B cell (primary cell): ENCODE measurements at regions not wholly inside any gene's neighbourhood (a gene's known extent, or its start where the extent isn't known, plus 50 kb on each side); places are given as distances from the start of the nearest gene placed in this dataset.

Source experiments
- ATAC-seq: fragments of 200-7000 bp; cut with Tn5 transposase; one replicate; pipeline ENCODE4 v1.10.0; 2021; ENCODE audit warnings: low read depth, mild to moderate bottlenecking, moderate number of reproducible peaks, moderate library complexity
- CTCF ChIA-PET: fragments of 350-600 bp; sonication (Branson Sonifier 250); formaldehyde crosslinking; loops from one replicate; lab custom pipeline; 2021; ENCODE audit warnings: antibody characterized with exemption, inconsistent platforms; lab: Charles Lee
- POLR2A ChIA-PET: fragments of 350-600 bp; sonication (Branson Sonifier 250); formaldehyde crosslinking; loops from one replicate; lab custom pipeline; 2021; ENCODE audit warnings: antibody characterized with exemption; lab: Charles Lee
- DNase-seq: peaks from one replicate; pipeline ENCODE4 v3.0.0; 2013
- H2AFZ ChIP-seq: 2 replicates; pipeline ENCODE4 v1.6.1; 2012; ENCODE audit warnings: mild to moderate bottlenecking, low read depth, low read length; ENCODE audit not compliant: insufficient read depth, poor library complexity, severe bottlenecking
- H3K27ac ChIP-seq, 2 donors: 1 replicate in 1 of 2; 2 replicates in 1 of 2; pipeline ENCODE4 v1.5.1; 2012 to 2013; ENCODE audit warnings: low read length in 2 of 2, mild to moderate bottlenecking in 2 of 2, moderate library complexity in 1 of 2
- H3K27me3 ChIP-seq, 4 experiments: fragments of 200-600 bp in 1 of 4; sonication (generic) in 1 of 4; replicated peaks in 1 of 4; 1 replicate in 2 of 4; 2 replicates in 2 of 4; pipeline versions ENCODE4 v1.6.1 to v1.7.0; 2013 to 2016; ENCODE audit warnings: low read length in 3 of 4, mild to moderate bottlenecking in 2 of 4, mixed read lengths in 1 of 4, moderate library complexity in 1 of 4; ENCODE audit not compliant: insufficient read depth in 4 of 4, control insufficient read depth in 3 of 4; ENCODE audit errors: control extremely low read depth in 1 of 4
- H3K36me3 ChIP-seq, 2 experiments: replicated peaks in 1 of 2; 1 replicate in 1 of 2; 2 replicates in 1 of 2; pipeline versions ENCODE4 v1.6.1 to v1.7.1; 2013; ENCODE audit warnings: low read length in 1 of 2; ENCODE audit not compliant: insufficient read depth in 2 of 2, control insufficient read depth in 1 of 2; ENCODE audit errors: control extremely low read depth in 1 of 2, extremely low read depth in 1 of 2
- H3K4me1 ChIP-seq, 2 donors: fragments of 200-600 bp in 1 of 2; sonication (generic) in 1 of 2; 1 replicate in 1 of 2; 2 replicates in 1 of 2; pipeline versions ENCODE4 v1.5.1 to v1.6.1; 2013 to 2017; ENCODE audit warnings: low read length in 2 of 2; ENCODE audit not compliant: control insufficient read depth in 2 of 2, insufficient read depth in 2 of 2
- H3K4me2 ChIP-seq: replicated peaks from 2 replicates; pipeline ENCODE3; 2012; ENCODE audit warnings: mild to moderate bottlenecking, low read depth, low read length; ENCODE audit not compliant: poor library complexity, severe bottlenecking
- H3K4me3 ChIP-seq, 5 experiments: fragments of 200-600 bp in 1 of 5; sonication (generic) in 1 of 5; 1 replicate in 3 of 5; 2 replicates in 2 of 5; pipeline versions ENCODE4 v1.5.1 to v1.7.0; 2011 to 2016; ENCODE audit warnings: low read length in 4 of 5, mild to moderate bottlenecking in 4 of 5, low read depth in 2 of 5, control low read depth in 1 of 5, moderate library complexity in 1 of 5; ENCODE audit not compliant: insufficient read depth in 1 of 5; ENCODE audit errors: control extremely low read depth in 1 of 5, extremely low read depth in 1 of 5
- H3K79me2 ChIP-seq: fragments of 200-600 bp; sonication (generic); one replicate; pipeline ENCODE4 v1.6.0; 2016; ENCODE audit warnings: low read length; ENCODE audit not compliant: control insufficient read depth, insufficient read depth
- H3K9ac ChIP-seq: fragments of 200-600 bp; sonication (generic); 2 replicates; pipeline ENCODE4 v1.6.1; 2017; ENCODE audit warnings: mild to moderate bottlenecking, low read length, moderate library complexity
- H3K9me3 ChIP-seq, 3 donors: one replicate each; pipeline versions ENCODE4 v1.6.1 to v1.7.1; 2013; ENCODE audit warnings: low read length in 2 of 3; ENCODE audit not compliant: control insufficient read depth in 2 of 3, insufficient read depth in 1 of 3; ENCODE audit errors: control extremely low read depth in 1 of 3
- H4K20me1 ChIP-seq: 2 replicates; pipeline ENCODE4 v1.6.0; 2012; ENCODE audit warnings: mild to moderate bottlenecking, low read length; ENCODE audit not compliant: insufficient read depth, control insufficient read depth, poor library complexity, severe bottlenecking
- H3K27ac Mint-ChIP-seq: one replicate; pipeline ENCODE4 v1.8.0; 2021; ENCODE audit warnings: mixed read lengths
- H3K27me3 Mint-ChIP-seq: one replicate; pipeline ENCODE4 v1.8.0; 2021; ENCODE audit warnings: mixed read lengths
- H3K4me1 Mint-ChIP-seq: one replicate; pipeline ENCODE4 v1.8.0; 2021; ENCODE audit warnings: mixed read lengths
- H3K4me3 Mint-ChIP-seq: one replicate; pipeline ENCODE4 v1.8.0; 2021; ENCODE audit warnings: mixed read lengths
- H3K9me3 Mint-ChIP-seq: one replicate; pipeline ENCODE4 v1.8.0; 2022; ENCODE audit warnings: mixed read lengths; ENCODE audit not compliant: insufficient read depth
- CTCF ChIP-seq: fragments of 200-600 bp; IDR thresholded peaks from one replicate; pipeline ENCODE4 v1.8.0; 2022; ENCODE audit warnings: antibody characterized with exemption, mild to moderate bottlenecking
- EZH2 ChIP-seq: IDR thresholded peaks from 2 replicates; pipeline ENCODE4 v1.6.1; 2012; ENCODE audit warnings: borderline replicate concordance, low read depth, mild to moderate bottlenecking, moderate library complexity, low read length; ENCODE audit not compliant: insufficient read depth, poor library complexity, severe bottlenecking
- WGBS: methylation state at CpG from one replicate; pipeline ENCODE4 v1.1.5; 2013; ENCODE audit warnings: missing lambda C conversion rate; ENCODE audit not compliant: insufficient coverage; 5-methylcytosine and 5-hydroxymethylcytosine counted together
- intact Hi-C: fragments of 100-400 bp; cut with micrococcal nuclease; formaldehyde crosslinking; loops from one replicate; pipeline ENCODE4 v1.10.0; 2022

GRCh38 chr11:37747121-37747520, 1149.1 kb upstream of the RAG2 start:
- Mint-ChIP-seq H3K27me3 (no peaks in the 10 kb centered on the region), H3K4me3 (no peak overlapping the region), H3K4me1 (no peaks in the 10 kb centered on the region), H3K27ac (no peak overlapping the region), H3K9me3 (no peaks in the 10 kb centered on the region)
- WGBS = no CpG with 5 or more reads among the region's 2 CpGs
- H3K36me3 ChIP-seq = no peaks in the 10 kb centered on the region
- ATAC-seq (no peak), DNase-seq (no peak)
- intact Hi-C loops = no loop called here
- H3K4me3 ChIP-seq = no peak overlapping the region
- H2AFZ ChIP-seq = no peak overlapping the region
- H3K79me2 ChIP-seq = no peaks in the 10 kb centered on the region
- no peak overlapping the region for H3K27ac ChIP-seq
- TF ChIP-seq EZH2 = no peak
- TF ChIP-seq CTCF = no peak
- CTCF ChIA-PET = no interaction called here
- no peaks in the 10 kb centered on the region for H3K4me1 ChIP-seq
- no peaks in the 10 kb centered on the region for H3K27me3 ChIP-seq
- H3K9ac ChIP-seq = no peak overlapping the region
- no peaks in the 10 kb centered on the region for H4K20me1 ChIP-seq
- no peaks in the 10 kb centered on the region for H3K9me3 ChIP-seq
- POLR2A ChIA-PET = no interaction called here
- no peak overlapping the region for H3K4me2 ChIP-seq

GRCh38 chr11:37727371-37727770, 1129.3 kb upstream of the RAG2 start:
- H3K4me1 Mint-ChIP-seq = no peaks in the 10 kb centered on the region
- no peaks in the 10 kb centered on the region for H3K9me3 ChIP-seq
- TF ChIP-seq EZH2 = no peak
- TF ChIP-seq CTCF = no peak
- no peak overlapping the region for H3K4me3 Mint-ChIP-seq
- H3K9ac ChIP-seq = no peak overlapping the region
- ATAC-seq (no peak), DNase-seq (no peak)
- H3K4me1 ChIP-seq = no peaks in the 10 kb centered on the region
- CTCF ChIA-PET = no interaction called here
- no peaks in the 10 kb centered on the region for H3K27me3 Mint-ChIP-seq
- no peaks in the 10 kb centered on the region for H4K20me1 ChIP-seq
- H3K36me3 ChIP-seq = no peaks in the 10 kb centered on the region
- no peak overlapping the region for H3K27ac Mint-ChIP-seq
- no peak overlapping the region for H3K4me3 ChIP-seq
- no peak overlapping the region for H3K27ac ChIP-seq
- H3K9me3 Mint-ChIP-seq = peaks cover 3% of the 10 kb centered on the region
- intact Hi-C loops = no loop called here
- H3K27me3 ChIP-seq = no peaks in the 10 kb centered on the region
- no peak overlapping the region for H2AFZ ChIP-seq
- H3K4me2 ChIP-seq = no peak overlapping the region
- POLR2A ChIA-PET = no interaction called here
- H3K79me2 ChIP-seq = no peaks in the 10 kb centered on the region
- WGBS = no CpG with 5 or more reads among the region's 2 CpGs
